UCSD-AML1 (cell line): ENCODE measurements at regions not wholly inside any gene's neighbourhood (a gene's known extent, or its start where the extent isn't known, plus 50 kb on each side); places are given as distances from the start of the nearest gene placed in this dataset.
"Not testable (repeated sequence)": the region's sequence is repeated elsewhere in the genome, so short reads cannot be mapped to it uniquely, and the experiment has no call there.

Source experiments
- DNase-seq: peaks from one replicate; lab custom pipeline; 2025; ENCODE audit not compliant: unreplicated experiment; lab: John Stamatoyannopoulos, UW

GRCh38 chr4:64737026-64737853, 328.0 kb upstream of the TECRL start:
- DNase-seq, result no peak

- DNase-seq, result no peak
Observed at GRCh38 chr4:64729561-64729960, 320.3 kb upstream of the TECRL start.

DNA sequence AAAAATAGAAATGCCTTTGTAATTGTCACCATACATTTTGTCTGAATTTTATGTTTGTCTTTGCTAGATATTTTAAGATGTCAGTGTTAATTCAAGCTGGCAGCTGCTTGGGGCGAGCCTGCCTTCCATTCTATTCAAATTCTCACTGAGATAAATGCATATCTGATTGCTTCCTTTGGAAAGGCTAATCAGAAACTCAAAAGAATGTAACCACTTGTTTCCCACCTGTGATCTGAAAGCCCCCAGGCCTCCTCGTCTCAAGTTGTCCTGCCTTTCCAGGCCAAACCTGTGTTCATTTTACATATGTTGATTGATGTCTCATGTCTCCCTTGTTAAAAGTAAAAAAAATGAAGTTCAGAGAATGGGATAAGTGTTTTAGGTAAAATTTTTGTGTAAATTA, 318.7 kb upstream of the TECRL start:
- DNase-seq, result no peak

DNA sequence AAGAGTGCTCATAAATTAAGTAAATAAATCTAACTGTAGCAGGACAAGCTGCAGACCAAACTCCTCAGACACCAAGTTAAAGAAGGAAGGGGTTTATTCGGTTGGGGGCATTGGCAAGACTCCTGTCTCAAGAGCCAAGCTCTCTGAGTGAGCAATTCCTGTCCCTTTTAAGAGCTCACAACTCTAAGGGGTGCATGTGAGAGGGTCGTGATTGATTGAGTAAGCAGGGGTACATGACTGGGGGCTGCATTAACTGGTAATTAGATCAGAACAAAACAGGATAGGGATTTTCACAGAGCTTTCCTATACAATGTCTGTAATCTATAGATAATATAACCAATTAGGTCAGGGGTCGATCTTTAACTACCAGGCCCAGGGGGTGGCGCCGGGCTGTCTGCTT, 318.1 kb upstream of the TECRL start:
- not testable (repeated sequence) for DNase-seq

- DNase-seq, result no peak
Observed at GRCh38 chr4:64724689-64725088, 315.4 kb upstream of the TECRL start.

DNA sequence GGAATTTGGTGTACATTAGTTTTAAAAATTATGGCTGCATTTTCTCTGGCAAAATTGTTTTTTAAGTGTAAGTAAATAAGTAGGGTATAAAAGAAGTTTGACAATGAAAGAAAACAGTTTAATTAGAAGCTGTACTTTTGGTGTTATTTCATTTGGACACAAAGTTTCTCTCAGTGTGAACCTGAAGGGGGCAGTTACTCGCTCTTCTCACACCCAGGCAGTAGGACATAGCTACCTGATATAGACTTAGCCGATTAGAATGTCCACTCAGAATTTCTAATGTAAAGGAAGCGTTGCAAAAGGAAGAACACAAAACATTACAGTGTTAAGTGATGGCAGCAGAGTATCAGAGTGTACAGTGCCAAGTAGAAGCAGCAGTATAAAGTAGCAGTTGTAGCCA, 311.9 kb upstream of the TECRL start:
- DNase-seq, result no peak

GRCh38 chr4:64718091-64718490, 308.8 kb upstream of the TECRL start:
- DNase-seq, result no peak

DNA sequence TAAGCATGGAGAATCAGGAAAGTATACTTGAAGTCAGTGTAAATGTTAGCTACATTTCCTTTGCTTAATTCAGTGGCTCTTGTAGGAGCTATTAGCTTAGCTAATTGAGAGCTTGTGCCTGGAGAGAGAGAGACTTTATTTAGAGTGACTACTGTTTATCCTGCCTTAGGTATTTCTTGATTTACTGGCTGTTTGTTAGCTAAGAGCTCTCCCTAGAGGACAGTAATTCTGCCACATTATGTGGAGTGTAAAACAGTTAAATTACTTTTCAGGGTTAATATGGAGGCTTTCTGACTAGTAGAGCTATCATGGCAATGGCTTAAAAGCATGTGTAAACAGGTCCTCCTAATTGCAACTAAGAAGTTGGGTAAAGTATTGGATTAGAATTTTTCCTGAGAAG, 306.5 kb upstream of the TECRL start:
- DNase-seq, result no peak

- no peak for DNase-seq
Observed at GRCh38 chr4:64713256-64713840, 304.1 kb upstream of the TECRL start.

- no peak for DNase-seq
Observed at GRCh38 chr4:64712590-64712989, 303.3 kb upstream of the TECRL start.

GRCh38 chr4:64705989-64706388, 296.7 kb upstream of the TECRL start:
- no peak for DNase-seq

- no peak for DNase-seq
Observed at GRCh38 chr4:64698171-64698570, 288.9 kb upstream of the TECRL start.

GRCh38 chr4:64682946-64683345, 273.7 kb upstream of the TECRL start:
- DNase-seq, result no peak

- DNase-seq, result no peak
Observed at GRCh38 chr4:64682481-64682880, 273.2 kb upstream of the TECRL start.

DNA sequence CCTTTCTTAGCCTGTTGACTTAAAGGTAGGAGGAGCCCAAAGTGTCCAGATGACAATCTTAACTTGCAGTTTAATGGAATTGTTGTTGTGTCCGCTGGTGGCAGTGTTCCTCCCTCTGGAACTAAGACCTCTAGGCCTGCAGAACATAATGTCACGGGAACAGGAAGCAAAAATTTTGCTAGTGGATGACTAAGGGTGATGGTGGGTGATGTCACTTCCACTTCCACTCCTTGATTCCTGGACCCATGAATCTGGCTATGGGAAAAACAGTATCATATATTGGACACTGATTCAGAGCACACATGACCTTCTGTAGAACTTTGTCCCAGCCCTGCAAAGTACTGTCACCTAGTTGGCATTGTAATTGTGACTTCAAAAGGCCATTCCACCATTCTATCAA, 263.9 kb upstream of the TECRL start:
- not testable (repeated sequence) for DNase-seq

GRCh38 chr4:64670647-64671046, 261.4 kb upstream of the TECRL start:
- no peak for DNase-seq

DNA sequence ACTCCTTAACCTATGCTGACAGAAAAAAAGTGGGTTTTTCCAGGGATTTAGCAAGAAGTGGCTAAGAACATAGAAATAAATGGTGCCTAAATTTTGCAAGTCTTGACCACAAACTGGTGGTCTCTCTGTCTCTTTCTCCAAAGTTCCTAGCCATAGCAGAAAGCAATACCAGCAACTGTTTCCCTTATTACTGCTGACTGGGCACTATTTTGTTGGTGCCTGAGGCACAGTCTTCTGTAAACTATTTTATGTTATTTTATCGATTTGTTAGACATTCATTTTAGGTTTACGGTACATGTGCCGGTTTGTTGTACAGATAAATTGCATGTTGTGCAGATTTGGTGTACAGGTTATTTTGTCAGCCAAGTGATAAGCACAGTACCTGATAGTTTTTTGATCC, 234.6 kb upstream of the TECRL start:
- DNase-seq, result no peak

GRCh38 chr4:64642936-64643335, 233.7 kb upstream of the TECRL start:
- DNase-seq, result no peak

GRCh38 chr4:64640402-64640801, 231.2 kb upstream of the TECRL start:
- DNase-seq, result not testable (repeated sequence)

GRCh38 chr4:64625438-64625837, 216.2 kb upstream of the TECRL start:
- no peak for DNase-seq

GRCh38 chr4:64617800-64618199, 208.6 kb upstream of the TECRL start:
- DNase-seq, result no peak

- DNase-seq, result no peak
Observed at GRCh38 chr4:64614276-64614675, 205.0 kb upstream of the TECRL start.

- DNase-seq, result no peak
Observed at GRCh38 chr4:64613046-64613445, 203.8 kb upstream of the TECRL start.
